ENCODE measurements at regions not wholly inside any gene's neighbourhood (a gene's known extent, or its start where the extent isn't known, plus 50 kb on each side); places are given as distances from the start of the nearest gene placed in this dataset.

GRCh38 chr18:28606686-28607085, 429.8 kb upstream of the CDH2 start:
- DNase-seq (ENCODE audit: low spot score) = no peak

- DNase-seq (ENCODE audit: low spot score) = no peak
Observed at GRCh38 chr18:28602391-28602790, 425.5 kb upstream of the CDH2 start.

GRCh38 chr18:28594034-28594433, 417.1 kb upstream of the CDH2 start:
- DNase-seq (ENCODE audit: low spot score) = no peak

GRCh38 chr18:28588884-28589549, 412.1 kb upstream of the CDH2 start:
- no peak for DNase-seq (ENCODE audit: low spot score)

GRCh38 chr18:28584731-28585130, 407.8 kb upstream of the CDH2 start:
- no peak for DNase-seq (ENCODE audit: low spot score)

- no peak for DNase-seq (ENCODE audit: low spot score)
Observed at GRCh38 chr18:28582724-28583123, 405.8 kb upstream of the CDH2 start.

- no peak for DNase-seq (ENCODE audit: low spot score)
Observed at GRCh38 chr18:28581521-28582071, 404.7 kb upstream of the CDH2 start.

- DNase-seq (ENCODE audit: low spot score) = no peak
Observed at GRCh38 chr18:28576941-28577340, 400.0 kb upstream of the CDH2 start.

- no peak for DNase-seq (ENCODE audit: low spot score)
Observed at GRCh38 chr18:28575123-28575522, 398.2 kb upstream of the CDH2 start.

- no peak for DNase-seq (ENCODE audit: low spot score)
Observed at GRCh38 chr18:28574175-28574574, 397.2 kb upstream of the CDH2 start.

- no peak for DNase-seq (ENCODE audit: low spot score)
Observed at GRCh38 chr18:28571929-28572328, 395.0 kb upstream of the CDH2 start.

GRCh38 chr18:28560331-28560730, 383.4 kb upstream of the CDH2 start:
- no peak for DNase-seq (ENCODE audit: low spot score)

GRCh38 chr18:28559511-28559910, 382.6 kb upstream of the CDH2 start:
- no peak for DNase-seq (ENCODE audit: low spot score)

- DNase-seq (ENCODE audit: low spot score) = no peak
Observed at GRCh38 chr18:28541934-28542333, 365.0 kb upstream of the CDH2 start.

GRCh38 chr18:28541276-28541930, 364.5 kb upstream of the CDH2 start:
- DNase-seq (ENCODE audit: low spot score) = peak; percentile 29

- DNase-seq (ENCODE audit: low spot score) = no peak
Observed at GRCh38 chr18:28529644-28530043, 352.7 kb upstream of the CDH2 start.

- DNase-seq (ENCODE audit: low spot score) = no peak
Observed at GRCh38 chr18:28526196-28526595, 349.3 kb upstream of the CDH2 start.

GRCh38 chr18:28523758-28524475, 347.0 kb upstream of the CDH2 start:
- DNase-seq (ENCODE audit: low spot score) = no peak

GRCh38 chr18:28522236-28522635, 345.3 kb upstream of the CDH2 start:
- DNase-seq (ENCODE audit: low spot score) = no peak

- no peak for DNase-seq (ENCODE audit: low spot score)
Observed at GRCh38 chr18:28519997-28520396, 343.1 kb upstream of the CDH2 start.

- no peak for DNase-seq (ENCODE audit: low spot score)
Observed at GRCh38 chr18:28514699-28515098, 337.8 kb upstream of the CDH2 start.

- no peak for DNase-seq (ENCODE audit: low spot score)
Observed at GRCh38 chr18:28512357-28512756, 335.4 kb upstream of the CDH2 start.

GRCh38 chr18:28511413-28511821, 334.5 kb upstream of the CDH2 start:
- DNase-seq (ENCODE audit: low spot score) = no peak
